Activated CD4-positive, alpha-beta memory T cell treated with anti-CD3 and anti-CD28 coated beads for 36 hours (primary cell): ENCODE measurements at regions not wholly inside any gene's neighbourhood (a gene's known extent, or its start where the extent isn't known, plus 50 kb on each side); places are given as distances from the start of the nearest gene placed in this dataset.

Experiments
- CTCF ChIA-PET: fragments of 350-600 bp; sonication (Branson Sonifier 250); formaldehyde crosslinking; loops from one replicate; lab custom pipeline; 2021; ENCODE audit warnings: antibody characterized with exemption, inconsistent platforms; lab: Charles Lee
- POLR2A ChIA-PET: fragments of 350-600 bp; sonication (Branson Sonifier 250); formaldehyde crosslinking; loops from one replicate; lab custom pipeline; 2021; ENCODE audit warnings: antibody characterized with exemption; lab: Charles Lee
- DNase-seq: peaks from one replicate; pipeline ENCODE4 v3.0.0-alpha.2; 2020
- H3K27ac Mint-ChIP-seq: one replicate; pipeline ENCODE4 v1.8.0; 2021; ENCODE audit warnings: mixed read lengths
- H3K27me3 Mint-ChIP-seq: one replicate; pipeline ENCODE4 v1.8.0; 2021; ENCODE audit warnings: mixed read lengths
- H3K36me3 Mint-ChIP-seq: one replicate; pipeline ENCODE4 v1.8.0; 2021; ENCODE audit warnings: mixed read lengths
- H3K4me1 Mint-ChIP-seq: one replicate; pipeline ENCODE4 v1.8.0; 2021; ENCODE audit warnings: low read depth, mixed read lengths
- H3K4me3 Mint-ChIP-seq: one replicate; pipeline ENCODE4 v1.8.0; 2021; ENCODE audit warnings: mild to moderate bottlenecking, mixed read lengths
- H3K9me3 Mint-ChIP-seq: one replicate; pipeline ENCODE4 v1.8.0; 2021; ENCODE audit warnings: mixed read lengths
- intact Hi-C: fragments of 100-400 bp; cut with micrococcal nuclease; formaldehyde crosslinking; loops from one replicate; pipeline ENCODE4 v1.15.1; 2023

DNA sequence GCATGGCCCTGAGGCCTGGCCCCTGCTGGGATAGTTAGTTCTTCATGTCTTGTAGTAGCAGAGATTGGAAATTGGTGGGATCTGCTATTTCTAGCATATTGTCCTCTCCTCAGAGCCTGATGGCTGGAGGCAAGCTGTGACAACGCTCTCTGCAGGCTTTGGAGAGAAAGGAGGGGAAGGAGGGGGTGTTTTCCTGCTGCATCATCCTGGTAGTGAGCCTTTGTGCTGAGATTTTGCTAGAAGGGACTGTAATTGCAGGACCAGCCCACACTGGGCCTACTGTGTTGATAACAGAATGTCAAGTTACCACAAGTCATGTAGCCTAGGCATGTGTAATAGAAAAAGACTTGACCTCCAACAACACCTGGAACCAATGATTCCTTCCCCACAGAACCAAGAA lies 351.0 kb downstream of the SIPA1L2 start:
- ChIA-PET CTCF (no interaction called here), POLR2A (no interaction called here)
- Mint-ChIP-seq H3K4me3 (no peak overlapping the region), H3K9me3 (no peaks in the 10 kb centered on the region), H3K27me3 (peaks cover 3% of the 10 kb centered on the region), H3K4me1 (no peaks in the 10 kb centered on the region), H3K36me3 (no peaks in the 10 kb centered on the region), H3K27ac (no peak overlapping the region)
- DNase-seq = no peak
- intact Hi-C loops = no loop called here

DNA sequence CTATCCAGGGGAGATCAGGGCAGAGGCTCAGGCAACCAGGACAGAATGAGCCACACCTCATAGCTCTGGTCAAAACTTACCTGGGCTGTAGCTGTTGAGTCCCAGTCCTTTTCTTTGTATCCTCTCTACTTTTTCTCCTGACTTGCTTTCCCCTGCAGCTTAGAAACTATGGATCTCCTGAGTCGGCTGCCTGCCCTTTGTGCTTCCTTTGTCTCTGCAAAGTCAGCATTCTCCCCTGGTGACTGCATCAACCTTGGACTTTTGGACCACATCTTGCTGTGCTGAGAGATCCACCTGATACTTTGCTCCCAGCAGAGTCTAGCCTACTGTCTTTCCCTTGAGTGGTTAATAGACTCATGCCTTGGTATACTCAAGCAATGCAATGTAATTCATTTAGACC lies 353.3 kb downstream of the SIPA1L2 start:
- ChIA-PET POLR2A (no interaction called here), CTCF (no interaction called here)
- DNase-seq = no peak
- Mint-ChIP-seq H3K9me3 (no peaks in the 10 kb centered on the region), H3K27me3 (peaks cover 3% of the 10 kb centered on the region), H3K36me3 (no peaks in the 10 kb centered on the region), H3K4me3 (no peak overlapping the region), H3K27ac (no peak overlapping the region), H3K4me1 (no peaks in the 10 kb centered on the region)
- intact Hi-C loops = no loop called here

DNA sequence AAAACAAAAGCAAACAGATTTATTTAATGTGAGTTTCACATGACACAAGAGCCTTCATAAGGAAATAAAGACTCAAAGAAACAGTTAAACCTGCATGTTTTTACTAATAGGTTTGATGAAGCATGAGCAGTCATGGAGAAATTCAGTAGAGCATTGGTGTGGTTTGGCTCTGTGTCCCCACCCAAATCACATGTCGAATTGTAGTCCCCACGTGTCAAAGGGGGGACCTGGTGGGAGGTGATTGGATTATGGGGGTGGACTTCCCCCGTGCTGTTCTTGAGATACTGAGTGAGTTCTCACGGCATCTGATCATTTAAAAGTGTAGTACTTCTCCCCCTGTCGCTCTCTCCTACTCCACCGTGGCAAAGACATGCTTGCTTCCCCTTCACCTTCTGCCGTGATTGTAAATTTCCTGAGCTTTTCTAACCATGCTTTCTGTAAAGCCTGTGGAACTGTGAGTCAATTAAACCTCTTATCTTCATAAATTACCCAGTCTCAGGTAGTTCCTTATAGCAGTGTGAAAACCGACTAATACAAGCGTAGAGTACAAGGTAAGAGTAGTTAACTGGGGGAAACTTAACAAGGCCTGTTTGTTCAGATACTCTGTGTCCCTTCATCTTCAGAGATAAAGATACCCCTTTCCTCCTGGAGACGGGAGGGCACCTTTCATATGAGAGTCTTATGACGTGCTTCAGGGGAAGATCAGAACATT lies 354.8 kb downstream of the SIPA1L2 start:
- H3K27ac Mint-ChIP-seq = no peak overlapping the region
- intact Hi-C loops = no loop called here
- H3K4me1 Mint-ChIP-seq = no peaks in the 10 kb centered on the region
- no peak overlapping the region for H3K4me3 Mint-ChIP-seq
- DNase-seq = no peak
- no peaks in the 10 kb centered on the region for H3K36me3 Mint-ChIP-seq
- H3K27me3 Mint-ChIP-seq = peaks cover 3% of the 10 kb centered on the region
- ChIA-PET POLR2A (no interaction called here), CTCF (no interaction called here)
- H3K9me3 Mint-ChIP-seq = no peaks in the 10 kb centered on the region

DNA sequence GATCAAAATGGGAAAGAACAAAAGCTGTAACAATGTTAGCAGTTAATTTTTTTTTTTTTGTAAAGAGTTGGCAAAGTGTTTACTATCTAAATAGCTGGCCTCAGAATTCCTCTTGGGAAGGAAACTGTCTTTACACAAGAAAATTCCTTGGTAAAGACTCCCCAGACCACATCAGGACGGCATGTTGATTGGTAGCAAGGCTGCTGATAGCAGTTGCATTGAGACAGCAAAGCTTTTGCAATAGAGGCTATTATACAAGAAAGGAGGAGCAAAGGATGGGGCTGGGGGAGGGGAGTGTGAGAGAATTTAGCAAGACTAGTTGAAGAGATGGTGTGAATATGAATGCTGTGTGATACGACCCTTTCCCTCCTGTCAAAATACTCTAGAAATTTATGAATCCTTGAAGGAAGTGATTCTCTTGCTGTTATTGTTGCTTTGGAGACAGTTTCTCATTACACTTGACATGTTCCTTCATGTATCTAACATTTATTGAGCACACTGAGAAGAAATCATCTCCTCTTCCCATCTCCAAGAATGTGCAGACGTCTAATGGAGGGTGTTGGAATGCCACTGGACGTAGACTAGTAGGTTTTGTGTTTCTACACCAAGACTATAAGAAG lies 355.6 kb downstream of the SIPA1L2 start:
- Mint-ChIP-seq H3K9me3 (no peaks in the 10 kb centered on the region), H3K27me3 (peaks cover 3% of the 10 kb centered on the region), H3K27ac (no peak overlapping the region), H3K4me1 (no peaks in the 10 kb centered on the region), H3K36me3 (no peaks in the 10 kb centered on the region), H3K4me3 (no peak overlapping the region)
- POLR2A ChIA-PET = no interaction called here
- intact Hi-C loops = no loop called here
- DNase-seq = no peak
- CTCF ChIA-PET = no interaction called here

DNA sequence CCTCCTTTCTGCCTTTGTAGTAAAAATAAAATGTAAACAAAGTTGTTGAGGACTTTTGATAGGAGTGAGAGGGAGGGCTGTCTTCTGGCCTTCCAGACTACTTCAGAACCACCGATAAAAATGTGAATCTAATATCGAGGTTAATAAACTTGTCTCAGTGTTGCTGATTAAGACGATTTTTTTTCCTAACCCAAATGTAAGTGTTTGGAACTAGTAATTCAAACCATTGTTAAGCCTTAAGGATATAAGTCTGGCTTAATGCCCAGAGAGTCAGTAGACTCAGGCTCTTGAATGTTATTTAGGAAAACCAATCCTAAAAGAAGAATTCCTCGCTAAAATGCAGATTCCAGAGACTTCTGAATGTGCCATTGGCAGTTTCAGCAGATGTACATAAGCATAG lies 356.9 kb downstream of the SIPA1L2 start:
- no peaks in the 10 kb centered on the region for H3K9me3 Mint-ChIP-seq
- no peaks in the 10 kb centered on the region for H3K36me3 Mint-ChIP-seq
- intact Hi-C loops = no loop called here
- ChIA-PET CTCF (no interaction called here), POLR2A (no interaction called here)
- no peak overlapping the region for H3K27ac Mint-ChIP-seq
- H3K4me3 Mint-ChIP-seq = no peak overlapping the region
- H3K4me1 Mint-ChIP-seq = no peaks in the 10 kb centered on the region
- H3K27me3 Mint-ChIP-seq = peaks cover 3% of the 10 kb centered on the region
- DNase-seq = no peak

DNA sequence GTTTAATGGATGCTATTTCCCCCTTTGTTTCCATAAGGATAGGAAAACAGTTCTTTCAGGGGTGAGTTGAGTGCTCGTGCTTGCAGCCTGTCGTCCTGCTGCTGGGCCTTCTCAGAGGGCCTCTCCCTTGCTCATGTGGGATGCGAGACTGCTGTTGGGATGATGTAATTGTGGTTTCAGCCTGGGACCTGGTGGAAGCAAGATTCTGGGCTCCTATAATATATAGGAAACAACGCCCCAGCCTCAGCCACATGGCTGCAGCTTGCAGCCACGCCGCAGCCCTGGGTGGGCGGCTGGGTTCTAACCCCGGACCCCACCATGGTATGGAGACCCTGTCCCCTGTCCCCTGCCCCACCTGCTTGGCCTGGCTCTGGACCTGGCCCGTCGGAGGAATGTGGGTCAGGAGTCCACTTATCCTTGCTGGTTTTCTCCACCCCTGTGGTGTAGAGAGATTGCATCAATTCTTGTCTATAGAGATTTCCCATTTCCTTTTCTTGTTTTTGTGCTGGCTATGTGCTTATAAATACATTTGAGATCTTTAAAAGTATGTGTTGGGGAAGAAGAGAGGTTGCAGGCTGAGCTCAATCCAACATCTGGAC lies 357.8 kb downstream of the SIPA1L2 start:
- no peak for DNase-seq
- Mint-ChIP-seq H3K4me1 (no peaks in the 10 kb centered on the region), H3K27ac (no peak overlapping the region), H3K27me3 (peaks cover 3% of the 10 kb centered on the region), H3K36me3 (no peaks in the 10 kb centered on the region), H3K9me3 (no peaks in the 10 kb centered on the region), H3K4me3 (no peak overlapping the region)
- POLR2A ChIA-PET = no interaction called here
- CTCF ChIA-PET = no interaction called here
- intact Hi-C loops = no loop called here

DNA sequence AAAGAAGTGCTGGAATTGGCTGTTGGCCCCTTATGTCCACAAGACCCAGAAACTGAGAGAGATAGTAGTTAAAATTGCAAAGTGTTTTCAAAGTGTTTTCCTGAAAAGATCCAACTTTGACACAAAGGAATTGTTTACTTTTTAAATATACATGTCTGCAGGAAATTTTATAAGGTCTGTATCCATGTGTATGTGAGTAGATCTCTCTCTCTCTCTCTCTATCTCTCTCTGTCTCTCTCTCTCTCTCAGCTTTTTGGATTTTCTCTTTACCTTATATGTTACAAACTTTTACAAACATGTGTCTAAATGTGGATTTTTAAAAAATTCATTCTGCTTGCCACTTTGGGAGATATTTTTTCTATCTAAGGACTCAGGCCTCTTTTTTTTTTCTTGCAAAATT lies 358.6 kb downstream of the SIPA1L2 start:
- peaks cover 3% of the 10 kb centered on the region for H3K27me3 Mint-ChIP-seq
- intact Hi-C loops = no loop called here
- no peaks in the 10 kb centered on the region for H3K4me1 Mint-ChIP-seq
- no peak overlapping the region for H3K27ac Mint-ChIP-seq
- no peaks in the 10 kb centered on the region for H3K9me3 Mint-ChIP-seq
- CTCF ChIA-PET = no interaction called here
- no peaks in the 10 kb centered on the region for H3K36me3 Mint-ChIP-seq
- POLR2A ChIA-PET = no interaction called here
- no peak overlapping the region for H3K4me3 Mint-ChIP-seq
- no peak for DNase-seq

DNA sequence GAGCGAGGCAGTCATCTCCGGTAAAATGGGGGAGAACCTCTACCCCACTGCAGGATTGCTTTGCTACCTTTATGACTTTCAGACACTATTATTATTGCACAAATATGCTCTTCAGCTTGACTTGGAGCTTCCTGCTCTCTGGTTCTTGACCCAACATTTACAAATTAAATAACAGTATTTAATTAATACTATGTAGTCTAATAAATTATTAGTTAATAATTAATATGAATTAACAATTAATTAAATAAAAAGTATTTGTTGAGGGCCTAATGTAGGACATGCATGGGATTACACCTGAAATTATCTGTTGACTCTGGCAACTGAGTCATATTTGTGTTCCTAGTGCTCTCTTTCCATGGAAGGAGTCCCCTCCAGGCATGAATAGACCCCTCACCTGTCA lies 359.9 kb downstream of the SIPA1L2 start:
- no peak overlapping the region for H3K4me3 Mint-ChIP-seq
- DNase-seq = no peak
- H3K4me1 Mint-ChIP-seq = no peaks in the 10 kb centered on the region
- ChIA-PET CTCF (no interaction called here), POLR2A (no interaction called here)
- H3K36me3 Mint-ChIP-seq = no peaks in the 10 kb centered on the region
- no peak overlapping the region for H3K27ac Mint-ChIP-seq
- peaks cover 5% of the 10 kb centered on the region for H3K27me3 Mint-ChIP-seq
- H3K9me3 Mint-ChIP-seq = no peaks in the 10 kb centered on the region
- intact Hi-C loops = no loop called here

DNA sequence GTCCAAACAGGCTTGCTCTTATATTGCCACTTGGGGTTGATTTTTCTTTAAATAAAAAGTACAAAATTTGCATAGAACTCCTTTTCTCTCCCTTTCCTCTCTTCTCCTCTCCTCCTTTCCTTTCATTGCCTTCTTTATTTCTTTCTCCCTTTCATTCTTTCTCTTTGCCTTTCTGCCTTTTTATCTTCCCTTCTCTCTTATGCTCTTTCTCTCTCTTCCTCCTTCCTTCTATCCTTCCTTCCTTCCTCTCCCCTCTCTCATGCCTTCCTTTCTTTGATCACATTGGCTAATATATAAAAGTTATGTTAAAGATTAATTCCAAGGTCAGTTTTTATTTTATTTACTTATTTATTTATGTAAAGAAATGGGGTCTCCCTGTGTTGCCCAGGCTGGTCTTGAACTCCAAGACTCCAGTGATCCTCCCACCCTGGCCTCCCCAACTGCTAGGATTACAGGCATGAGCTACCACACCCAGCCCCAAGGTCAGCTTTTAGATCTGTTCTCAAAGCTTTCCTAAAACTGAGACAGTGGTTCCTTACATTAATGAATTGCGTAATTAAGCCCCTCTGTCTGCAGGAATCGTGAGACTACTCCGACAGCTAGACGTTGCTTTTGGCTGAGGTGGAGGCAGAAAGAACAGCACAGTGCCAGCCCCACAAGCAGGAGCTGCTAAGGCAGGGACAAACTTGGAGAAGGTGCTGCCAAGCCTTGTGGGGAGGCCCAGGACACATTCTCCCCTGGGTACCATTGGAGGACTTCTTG lies 361.9 kb downstream of the SIPA1L2 start:
- CTCF ChIA-PET = no interaction called here
- no peaks in the 10 kb centered on the region for H3K9me3 Mint-ChIP-seq
- POLR2A ChIA-PET = no interaction called here
- peaks cover 6% of the 10 kb centered on the region for H3K27me3 Mint-ChIP-seq
- H3K4me1 Mint-ChIP-seq = no peaks in the 10 kb centered on the region
- H3K36me3 Mint-ChIP-seq = no peaks in the 10 kb centered on the region
- H3K27ac Mint-ChIP-seq = no peak overlapping the region
- DNase-seq = no peak
- H3K4me3 Mint-ChIP-seq = no peak overlapping the region
- intact Hi-C loops = no loop called here

DNA sequence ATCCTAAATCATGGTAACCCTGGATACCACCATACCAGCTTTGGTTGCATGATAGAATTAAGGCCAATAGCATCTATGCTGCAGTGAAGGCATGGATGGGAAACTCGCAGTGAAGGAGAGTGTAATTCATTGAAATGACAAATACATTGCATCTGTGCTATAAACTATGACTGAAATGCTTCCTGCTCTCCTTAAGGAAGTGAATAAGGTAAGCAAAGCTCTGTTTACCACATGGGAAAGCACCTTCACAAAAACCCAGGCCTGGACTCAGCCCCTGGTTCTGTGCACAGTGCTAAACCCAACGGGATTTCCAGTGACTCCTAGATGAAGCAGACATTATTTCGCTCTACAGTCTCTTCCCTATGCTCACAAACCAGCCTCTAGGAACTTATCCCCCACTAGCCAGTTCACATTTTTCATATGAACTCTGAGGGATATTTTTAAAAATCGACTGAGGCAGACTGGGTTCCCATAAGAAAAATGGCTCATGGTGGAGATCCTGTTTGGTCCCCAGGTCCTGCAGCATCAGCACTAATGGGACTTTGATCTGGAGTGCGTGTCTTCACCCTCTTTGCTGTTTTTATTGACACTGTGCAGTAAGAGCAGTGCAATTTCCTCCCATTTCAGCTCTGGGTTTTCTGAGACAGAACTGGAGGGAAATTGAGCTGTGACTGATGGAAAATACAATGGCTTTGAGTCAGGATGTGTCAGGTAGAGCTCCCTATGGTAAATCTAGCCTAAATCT lies 362.7 kb downstream of the SIPA1L2 start:
- ChIA-PET POLR2A (no interaction called here), CTCF (no interaction called here)
- no peak for DNase-seq
- Mint-ChIP-seq H3K27me3 (peaks cover 4% of the 10 kb centered on the region), H3K4me3 (no peak overlapping the region), H3K4me1 (no peaks in the 10 kb centered on the region), H3K36me3 (no peaks in the 10 kb centered on the region), H3K27ac (no peak overlapping the region), H3K9me3 (no peaks in the 10 kb centered on the region)
- intact Hi-C loops = no loop called here

DNA sequence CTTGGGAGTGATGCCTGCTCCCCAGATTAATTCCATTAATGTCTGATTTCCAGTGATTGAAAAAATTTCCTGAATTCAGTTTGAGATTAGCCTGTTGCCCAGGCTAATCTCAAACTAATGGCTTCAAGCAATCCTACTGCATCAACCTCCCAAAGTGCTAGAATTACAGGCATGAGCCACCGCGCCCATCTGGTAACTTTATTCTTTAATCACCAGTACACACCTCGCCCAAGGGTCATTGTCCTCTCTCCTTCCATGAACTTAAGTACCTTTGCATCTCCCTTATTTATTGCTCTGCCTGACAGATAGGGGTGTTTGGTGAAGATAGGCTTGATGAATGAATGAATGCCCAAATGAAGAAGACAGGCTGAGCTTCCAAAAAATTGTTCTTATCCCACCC lies 366.5 kb downstream of the SIPA1L2 start:
- no peaks in the 10 kb centered on the region for H3K4me1 Mint-ChIP-seq
- ChIA-PET POLR2A (no interaction called here), CTCF (no interaction called here)
- H3K4me3 Mint-ChIP-seq = no peak overlapping the region
- H3K36me3 Mint-ChIP-seq = no peaks in the 10 kb centered on the region
- no peak overlapping the region for H3K27ac Mint-ChIP-seq
- H3K9me3 Mint-ChIP-seq = no peaks in the 10 kb centered on the region
- intact Hi-C loops = no loop called here
- H3K27me3 Mint-ChIP-seq = peaks cover 17% of the 10 kb centered on the region
- no peak for DNase-seq

DNA sequence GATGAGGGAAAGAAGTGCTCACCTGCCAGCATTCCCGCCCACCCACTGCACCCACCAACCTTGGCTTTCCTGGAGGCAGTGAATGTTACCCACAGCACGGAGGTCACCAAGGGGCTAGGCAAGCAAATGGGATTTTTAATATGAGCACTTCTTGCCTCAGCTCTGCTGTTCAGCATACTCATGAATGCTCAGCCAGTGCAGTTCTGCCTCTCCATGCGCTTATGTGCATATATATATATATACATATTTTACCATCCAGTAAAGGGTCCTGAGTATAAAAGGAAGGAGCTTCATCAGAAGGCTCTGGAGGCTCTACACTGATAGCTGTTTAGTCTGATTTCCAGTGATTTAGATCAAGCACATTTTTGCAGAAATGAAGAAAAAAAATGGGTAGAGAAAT lies 366.9 kb downstream of the SIPA1L2 start:
- H3K27ac Mint-ChIP-seq = no peak overlapping the region
- H3K4me1 Mint-ChIP-seq = no peaks in the 10 kb centered on the region
- POLR2A ChIA-PET = no interaction called here
- no peak for DNase-seq
- peaks cover 17% of the 10 kb centered on the region for H3K27me3 Mint-ChIP-seq
- no peaks in the 10 kb centered on the region for H3K36me3 Mint-ChIP-seq
- intact Hi-C loops = no loop called here
- CTCF ChIA-PET = no interaction called here
- H3K4me3 Mint-ChIP-seq = no peak overlapping the region
- no peaks in the 10 kb centered on the region for H3K9me3 Mint-ChIP-seq
